ENCODE measurements at regions not wholly inside any gene's neighbourhood (a gene's known extent, or its start where the extent isn't known, plus 50 kb on each side); places are given as distances from the start of the nearest gene placed in this dataset.
"Not testable (repeated sequence)": the region's sequence is repeated elsewhere in the genome, so short reads cannot be mapped to it uniquely, and the experiment has no call there.

- no peaks in the 10 kb centered on the region for H3K36me3 Mint-ChIP-seq
- H3K4me3 Mint-ChIP-seq: no peak overlapping the region
- CTCF ChIA-PET: no interaction called here
- DNase-seq: no peak
- no peak overlapping the region for H3K27ac Mint-ChIP-seq
- no peaks in the 10 kb centered on the region for H3K27me3 Mint-ChIP-seq
- no peaks in the 10 kb centered on the region for H3K4me1 Mint-ChIP-seq
- no peaks in the 10 kb centered on the region for H3K9me3 Mint-ChIP-seq
Observed at GRCh38 chr5:16345454-16345853, 120.1 kb downstream of the ZNF622 start.

GRCh38 chr5:16326137-16326536 lies 139.5 kb downstream of the ZNF622 start:
- Mint-ChIP-seq H3K27me3 (no peaks in the 10 kb centered on the region), H3K4me3 (no peak overlapping the region), H3K27ac (no peak overlapping the region), H3K9me3 (no peaks in the 10 kb centered on the region), H3K4me1 (no peaks in the 10 kb centered on the region), H3K36me3 (no peaks in the 10 kb centered on the region)
- CTCF ChIA-PET: no interaction called here
- no peak for DNase-seq

- Mint-ChIP-seq H3K4me3 (no peak overlapping the region), H3K27me3 (no peaks in the 10 kb centered on the region), H3K4me1 (no peaks in the 10 kb centered on the region), H3K9me3 (no peaks in the 10 kb centered on the region), H3K36me3 (no peaks in the 10 kb centered on the region), H3K27ac (no peak overlapping the region)
- CTCF ChIA-PET: no interaction called here
- DNase-seq: no peak
Observed at GRCh38 chr5:16321284-16321683, 141.7 kb upstream of the MARCHF11 start.

GRCh38 chr5:16315501-16315900 lies 135.9 kb upstream of the MARCHF11 start:
- CTCF ChIA-PET: no interaction called here
- no peaks in the 10 kb centered on the region for H3K4me1 Mint-ChIP-seq

GRCh38 chr5:16313761-16314160 lies 134.2 kb upstream of the MARCHF11 start:
- H3K9me3 Mint-ChIP-seq: no peaks in the 10 kb centered on the region

More at GRCh38 chr5:16315501-16315900, 135.9 kb upstream of the MARCHF11 start:
- Mint-ChIP-seq H3K27me3 (no peaks in the 10 kb centered on the region), H3K36me3 (no peaks in the 10 kb centered on the region), H3K4me3 (no peak overlapping the region), H3K9me3 (no peaks in the 10 kb centered on the region), H3K27ac (no peak overlapping the region)
- DNase-seq: no peak

GRCh38 chr5:16312785-16313184 lies 133.2 kb upstream of the MARCHF11 start:
- Mint-ChIP-seq H3K9me3 (no peaks in the 10 kb centered on the region), H3K4me1 (no peaks in the 10 kb centered on the region), H3K27me3 (no peaks in the 10 kb centered on the region), H3K27ac (no peak overlapping the region), H3K36me3 (no peaks in the 10 kb centered on the region), H3K4me3 (no peak overlapping the region)
- no peak for DNase-seq
- CTCF ChIA-PET: no interaction called here

More at GRCh38 chr5:16313761-16314160, 134.2 kb upstream of the MARCHF11 start:
- Mint-ChIP-seq H3K4me3 (no peak overlapping the region), H3K4me1 (no peaks in the 10 kb centered on the region), H3K36me3 (no peaks in the 10 kb centered on the region), H3K27ac (no peak overlapping the region), H3K27me3 (no peaks in the 10 kb centered on the region)
- DNase-seq: no peak
- CTCF ChIA-PET: no interaction called here

GRCh38 chr5:16311666-16312065 lies 132.1 kb upstream of the MARCHF11 start:
- no peaks in the 10 kb centered on the region for H3K36me3 Mint-ChIP-seq
- H3K4me3 Mint-ChIP-seq: no peak overlapping the region
- CTCF ChIA-PET: no interaction called here
- no peaks in the 10 kb centered on the region for H3K4me1 Mint-ChIP-seq
- no peaks in the 10 kb centered on the region for H3K27me3 Mint-ChIP-seq
- H3K27ac Mint-ChIP-seq: no peak overlapping the region
- H3K9me3 Mint-ChIP-seq: no peaks in the 10 kb centered on the region
- DNase-seq: no peak

GRCh38 chr5:16306812-16307211 lies 127.2 kb upstream of the MARCHF11 start:
- DNase-seq: no peak
- Mint-ChIP-seq H3K36me3 (no peaks in the 10 kb centered on the region), H3K27me3 (no peaks in the 10 kb centered on the region), H3K27ac (no peak overlapping the region), H3K4me3 (no peak overlapping the region), H3K4me1 (no peaks in the 10 kb centered on the region), H3K9me3 (no peaks in the 10 kb centered on the region)
- CTCF ChIA-PET: no interaction called here

- H3K27me3 Mint-ChIP-seq: no peaks in the 10 kb centered on the region
- CTCF ChIA-PET: no interaction called here
- no peak for DNase-seq
- no peaks in the 10 kb centered on the region for H3K36me3 Mint-ChIP-seq
- no peaks in the 10 kb centered on the region for H3K4me1 Mint-ChIP-seq
- H3K27ac Mint-ChIP-seq: no peak overlapping the region
- H3K9me3 Mint-ChIP-seq: no peaks in the 10 kb centered on the region
- H3K4me3 Mint-ChIP-seq: no peak overlapping the region
Observed at GRCh38 chr5:16304846-16305245, 125.3 kb upstream of the MARCHF11 start.

- DNase-seq: no peak
- CTCF ChIA-PET: no interaction called here
- Mint-ChIP-seq H3K4me3 (no peak overlapping the region), H3K36me3 (no peaks in the 10 kb centered on the region), H3K9me3 (peaks cover 20% of the 10 kb centered on the region), H3K27me3 (no peaks in the 10 kb centered on the region), H3K27ac (no peak overlapping the region), H3K4me1 (no peaks in the 10 kb centered on the region)
Observed at GRCh38 chr5:16296946-16297345, 117.4 kb upstream of the MARCHF11 start.

- no peak for DNase-seq
- Mint-ChIP-seq H3K4me1 (no peaks in the 10 kb centered on the region), H3K36me3 (no peaks in the 10 kb centered on the region), H3K4me3 (no peak overlapping the region), H3K9me3 (peaks cover 8% of the 10 kb centered on the region), H3K27me3 (no peaks in the 10 kb centered on the region), H3K27ac (no peak overlapping the region)
- CTCF ChIA-PET: no interaction called here
Observed at GRCh38 chr5:16291894-16292293, 112.3 kb upstream of the MARCHF11 start.

- CTCF ChIA-PET: no interaction called here
- no peak for DNase-seq
- no peaks in the 10 kb centered on the region for H3K36me3 Mint-ChIP-seq
- H3K4me1 Mint-ChIP-seq: no peaks in the 10 kb centered on the region
- H3K9me3 Mint-ChIP-seq: peaks cover 4% of the 10 kb centered on the region
- no peaks in the 10 kb centered on the region for H3K27me3 Mint-ChIP-seq
- H3K27ac Mint-ChIP-seq: no peak overlapping the region
- H3K4me3 Mint-ChIP-seq: no peak overlapping the region
Observed at GRCh38 chr5:16291474-16291873, 111.9 kb upstream of the MARCHF11 start.

GRCh38 chr5:16283791-16284190 lies 104.2 kb upstream of the MARCHF11 start:
- DNase-seq: no peak
- Mint-ChIP-seq H3K27me3 (no peaks in the 10 kb centered on the region), H3K36me3 (no peaks in the 10 kb centered on the region), H3K27ac (no peak overlapping the region), H3K9me3 (no peaks in the 10 kb centered on the region), H3K4me3 (no peak overlapping the region), H3K4me1 (no peaks in the 10 kb centered on the region)
- CTCF ChIA-PET: no interaction called here

GRCh38 chr5:16276859-16277258 lies 97.3 kb upstream of the MARCHF11 start:
- H3K27ac Mint-ChIP-seq, H3K9me3 Mint-ChIP-seq, H3K4me3 Mint-ChIP-seq, DNase-seq, CTCF ChIA-PET, H3K27me3 Mint-ChIP-seq, H3K36me3 Mint-ChIP-seq, H3K4me1 Mint-ChIP-seq: not testable (repeated sequence)

GRCh38 chr5:16271851-16272250 lies 92.3 kb upstream of the MARCHF11 start:
- DNase-seq: no peak
- Mint-ChIP-seq H3K27ac (no peak overlapping the region), H3K4me3 (no peak overlapping the region), H3K36me3 (no peaks in the 10 kb centered on the region), H3K9me3 (peaks cover 4% of the 10 kb centered on the region), H3K27me3 (no peaks in the 10 kb centered on the region), H3K4me1 (no peaks in the 10 kb centered on the region)
- CTCF ChIA-PET: no interaction called here

- CTCF ChIA-PET: no interaction called here
- Mint-ChIP-seq H3K9me3 (no peaks in the 10 kb centered on the region), H3K27ac (no peak overlapping the region), H3K4me3 (no peak overlapping the region), H3K4me1 (no peaks in the 10 kb centered on the region), H3K36me3 (no peaks in the 10 kb centered on the region), H3K27me3 (no peaks in the 10 kb centered on the region)
- no peak for DNase-seq
Observed at GRCh38 chr5:16265141-16265540, 85.5 kb upstream of the MARCHF11 start.

Data from activated naive CD4-positive, alpha-beta T cell treated with anti-CD3 and anti-CD28 coated beads, Interleukin-2, amount 10 ng/mL, durations not matched to agents 7 days and 5 days (primary cell).